ENCODE measurements at regions not wholly inside any gene's neighbourhood (a gene's known extent, or its start where the extent isn't known, plus 50 kb on each side); places are given as distances from the start of the nearest gene placed in this dataset.

- BruUV-seq (replicated peaks), result no TSS peak
- intact Hi-C loops (cut with micrococcal nuclease; ENCODE audit: unreplicated experiment), result no loop called here
Measured at GRCh38 chr10:6333086-6333485, 130.4 kb downstream of the PFKFB3 start.

More at GRCh38 chr10:6333086-6333485, 130.4 kb downstream of the PFKFB3 start:
- no peak for FAIRE-seq
- in situ Hi-C loops (cut with HindIII; ENCODE audit: extremely low pct_ligation_motif_present, low pct_unique_long_range_greater_than_20kb), result no loop called here
- ATAC-seq, result no peak
- no peak overlapping the region for H2AFZ ChIP-seq (ENCODE audit: low read length)
- no peak overlapping the region for H3K9ac ChIP-seq (ENCODE audit: insufficient read depth, low read depth, low read length)
- WGBS (ENCODE audit: low lambda C conversion rate), result 11% methylated on average over 4 of the region's 4 CpGs
- no peaks in the 10 kb centered on the region for H3K9me3 ChIP-seq (ENCODE audit: low read length)
- H3K79me2 ChIP-seq (ENCODE audit: insufficient read depth, low read length), result no peaks in the 10 kb centered on the region
- TF ChIP-seq ZNF343 (CRISPR knock-in tag; IDR thresholded peaks at IDR 0.05) (no peak), CSRNP2 (CRISPR knock-in tag; conservative IDR thresholded peaks at IDR 0.05; ENCODE audit: low read depth) (no peak), TFDP2 (CRISPR knock-in tag; IDR thresholded peaks at IDR 0.05) (no peak), MLXIP (CRISPR knock-in tag; IDR thresholded peaks at IDR 0.05; ENCODE audit: borderline replicate concordance) (no peak), ATM (IDR thresholded peaks at IDR 0.05; ENCODE audit: borderline replicate concordance) (no peak), CREB1 (IDR thresholded peaks at IDR 0.05) (no peak), CREB1 (CRISPR knock-in tag; IDR thresholded peaks at IDR 0.05) (no peak), ZBTB44 (CRISPR knock-in tag; IDR thresholded peaks at IDR 0.05) (no peak)
- no peaks in the 10 kb centered on the region for H4K20me1 ChIP-seq (ENCODE audit: insufficient read depth, low read length)
- POLR2A ChIA-PET, result no interaction called here
- no peak for DNase-seq (ENCODE audit: low spot score)
- H3K27ac ChIP-seq (ENCODE audit: extremely low read length, insufficient read depth, low read length), result no peak overlapping the region
- H3K27me3 ChIP-seq (ENCODE audit: control insufficient read depth in 1 of 2, insufficient read depth in 2 of 2, low read length in 2 of 2), result peaks cover 2 to 7% of the 10 kb centered on the region in 2 experiments; a peak in 4 of 5 replicates
- H3K4me3 ChIP-seq (replicated peaks in 1 of 3; ENCODE audit: insufficient read depth in 1 of 3, low read depth in 2 of 3, low read length in 3 of 3), result no peak overlapping the region
- no peaks in the 10 kb centered on the region for H3K4me1 ChIP-seq (ENCODE audit: insufficient read depth, low read length)
- no peak overlapping the region for H3K4me2 ChIP-seq (ENCODE audit: low read depth, low read length)
- CTCF ChIA-PET (ENCODE audit: low intra/inter-chr PET ratio, low total read pairs), result no interaction called here
- H3K36me3 ChIP-seq (replicated peaks in 1 of 2; ENCODE audit: control insufficient read depth in 1 of 2, insufficient read depth in 2 of 2, low read length in 2 of 2), result no peaks in the 10 kb centered on the region
